NCI-H748 (cell line): ENCODE measurements at regions not wholly inside any gene's neighbourhood (a gene's known extent, or its start where the extent isn't known, plus 50 kb on each side); places are given as distances from the start of the nearest gene placed in this dataset.
A peak's percentile ranks its signal among the peaks of the same experiment; 100 is the strongest.
"Not testable (repeated sequence)": the region's sequence is repeated elsewhere in the genome, so short reads cannot be mapped to it uniquely, and the experiment has no call there.

Source experiments
- DNase-seq: peaks from one replicate; lab custom pipeline; 2025; ENCODE audit not compliant: unreplicated experiment; lab: John Stamatoyannopoulos, UW

DNA sequence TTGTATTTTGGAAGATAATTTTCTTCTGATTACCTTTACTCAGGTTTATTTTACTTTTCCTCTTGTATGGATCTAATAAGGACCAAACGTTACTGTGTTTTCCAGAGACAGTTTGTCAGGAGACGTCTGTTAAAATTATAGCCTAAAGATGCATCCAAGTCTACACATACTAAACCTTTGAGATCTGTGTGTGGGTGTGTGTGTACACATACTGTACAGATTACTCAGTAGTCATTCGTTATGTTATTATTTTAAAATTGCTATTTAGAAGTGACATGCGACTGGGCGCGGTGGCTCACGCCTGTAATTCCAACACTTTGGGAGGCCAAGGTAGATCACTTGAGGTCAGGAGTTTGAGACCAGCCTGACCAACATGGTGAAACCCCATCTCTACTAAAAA, 51.6 kb upstream of the CNTLN start:
- no peak for DNase-seq

DNA sequence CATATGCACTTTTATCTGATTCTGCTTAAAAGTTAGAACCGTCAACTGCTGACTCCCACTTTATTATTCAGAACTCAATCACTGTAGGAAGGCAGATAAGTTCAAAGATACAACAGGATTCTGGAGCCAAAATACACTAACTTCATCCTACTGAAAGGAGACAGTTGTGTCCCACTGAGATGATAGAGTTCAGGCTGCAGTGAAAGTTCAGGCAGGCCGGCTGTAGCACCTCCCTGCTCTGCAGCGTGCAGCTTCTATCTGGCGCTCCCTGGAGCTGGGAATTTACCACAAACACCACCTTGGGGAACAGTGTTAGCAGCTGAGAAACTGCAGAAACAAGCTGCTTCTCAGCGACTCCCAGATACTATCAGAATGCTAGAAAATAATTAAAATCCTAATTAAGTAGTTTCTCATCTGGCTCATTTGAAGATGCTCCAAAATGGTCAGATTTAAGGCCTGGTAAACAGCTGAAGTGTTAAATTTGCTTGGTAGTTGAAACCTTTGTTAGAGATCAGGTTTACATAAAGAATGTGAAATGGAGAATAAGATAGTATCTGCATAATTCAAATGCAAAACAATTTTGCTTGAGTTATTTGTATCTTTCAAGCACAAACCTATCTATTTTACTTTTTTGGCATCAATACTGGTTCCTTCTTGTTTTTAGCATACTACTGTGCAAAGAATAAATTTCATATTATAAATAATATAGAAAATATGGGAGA, 52.3 kb upstream of the CNTLN start:
- no peak for DNase-seq

DNA sequence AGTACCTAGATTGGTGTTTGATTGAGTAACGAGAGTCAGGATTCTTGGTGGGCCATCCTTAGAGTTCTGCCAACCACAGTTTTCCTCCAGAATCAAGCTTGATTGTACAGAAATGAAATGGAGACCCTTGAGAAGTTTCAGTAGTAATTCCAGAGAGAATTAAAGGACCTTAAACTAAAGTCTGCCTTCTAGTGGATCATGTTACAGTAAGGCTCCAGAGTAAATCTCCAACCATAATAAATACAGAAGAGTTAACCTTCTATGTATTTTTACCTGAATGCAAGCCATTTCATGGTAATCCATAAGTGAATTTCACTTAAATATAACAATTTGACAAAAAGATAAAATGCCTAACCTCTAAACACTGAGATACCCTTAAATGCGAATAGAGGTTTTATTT, 53.0 kb upstream of the CNTLN start:
- DNase-seq: no peak

DNA sequence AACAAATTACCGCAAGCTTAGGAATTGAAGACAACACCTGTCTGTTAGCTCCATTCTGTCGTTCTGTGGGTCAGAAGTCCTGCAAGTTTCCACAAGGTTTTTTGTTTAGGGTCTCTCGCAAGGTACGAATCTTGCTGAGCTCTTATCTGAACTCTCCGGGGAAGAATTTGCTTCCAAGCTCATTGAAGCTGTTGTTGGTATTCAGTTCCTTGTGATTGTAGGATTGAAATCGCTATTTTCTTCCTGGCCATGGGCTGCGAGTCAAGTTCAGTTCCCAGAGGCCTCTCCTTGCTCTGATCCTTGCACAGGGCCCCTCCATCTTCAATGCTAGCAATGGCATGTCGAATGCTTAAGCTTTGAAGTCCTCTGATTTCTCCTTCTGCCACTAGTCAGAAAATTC, 53.5 kb upstream of the CNTLN start:
- no peak for DNase-seq

DNA sequence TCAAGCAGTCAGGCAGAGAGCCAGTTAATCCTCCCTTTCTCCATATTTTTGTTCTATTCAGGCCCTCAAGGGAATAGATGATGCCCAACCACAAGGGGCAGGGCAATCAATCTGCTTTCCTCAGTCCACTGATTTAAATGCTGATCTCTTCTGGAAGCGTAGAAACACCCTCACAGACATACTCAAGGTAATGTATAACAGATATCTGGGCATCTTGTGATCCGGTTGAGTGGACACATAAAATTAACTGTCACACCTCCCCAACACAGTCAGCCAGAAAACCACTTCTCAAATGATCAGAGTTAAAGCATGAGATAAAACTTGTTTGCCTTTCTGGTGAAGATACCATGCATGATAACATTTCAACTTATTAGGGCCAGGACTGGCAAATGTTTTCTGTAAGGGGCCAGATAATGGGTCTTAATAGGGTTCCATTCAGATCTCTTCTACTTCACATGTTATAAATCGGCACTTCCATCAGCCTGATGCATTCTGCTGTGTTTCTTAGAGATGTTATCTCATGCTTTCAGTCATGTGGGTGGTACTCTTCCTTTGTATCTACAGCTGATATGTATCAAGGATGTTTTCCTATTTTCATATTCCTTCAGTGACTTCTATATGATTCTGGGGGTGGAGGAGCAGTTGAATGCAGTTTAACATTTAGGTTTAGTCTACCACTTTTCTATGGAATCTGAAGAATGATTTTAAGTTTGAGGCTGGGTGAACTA, 58.9 kb upstream of the CNTLN start:
- no peak for DNase-seq

DNA sequence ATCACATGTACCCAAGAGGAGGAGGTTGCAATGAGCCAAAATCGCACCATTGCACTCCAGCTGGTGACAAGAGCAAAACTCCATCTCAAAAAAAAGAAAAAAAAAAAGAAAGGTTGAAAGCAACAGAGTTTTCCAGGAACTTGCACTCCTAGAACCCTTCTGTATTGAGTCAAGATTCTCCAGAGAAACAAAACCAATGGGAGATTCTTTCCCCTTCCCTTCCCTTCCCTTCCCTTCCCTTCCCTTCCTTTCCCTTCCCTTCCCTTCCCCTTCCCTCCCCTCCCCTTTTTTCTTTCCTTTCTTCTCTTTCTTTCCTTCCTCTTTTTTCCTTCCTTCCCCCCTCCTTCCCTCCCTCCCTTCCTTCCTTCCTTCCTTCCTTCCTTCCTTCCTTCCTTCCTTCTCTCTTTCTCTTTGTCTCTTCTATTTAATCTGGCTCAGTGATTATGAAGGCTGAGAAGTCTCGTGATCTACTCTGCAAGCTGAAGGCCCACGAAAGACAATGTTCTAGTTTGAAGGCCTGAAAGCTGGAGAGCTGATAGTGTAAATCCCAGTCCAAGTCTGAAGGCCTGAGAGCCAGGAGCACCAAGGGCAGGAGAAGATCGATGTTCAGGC, 59.6 kb upstream of the CNTLN start:
- no peak for DNase-seq

DNA sequence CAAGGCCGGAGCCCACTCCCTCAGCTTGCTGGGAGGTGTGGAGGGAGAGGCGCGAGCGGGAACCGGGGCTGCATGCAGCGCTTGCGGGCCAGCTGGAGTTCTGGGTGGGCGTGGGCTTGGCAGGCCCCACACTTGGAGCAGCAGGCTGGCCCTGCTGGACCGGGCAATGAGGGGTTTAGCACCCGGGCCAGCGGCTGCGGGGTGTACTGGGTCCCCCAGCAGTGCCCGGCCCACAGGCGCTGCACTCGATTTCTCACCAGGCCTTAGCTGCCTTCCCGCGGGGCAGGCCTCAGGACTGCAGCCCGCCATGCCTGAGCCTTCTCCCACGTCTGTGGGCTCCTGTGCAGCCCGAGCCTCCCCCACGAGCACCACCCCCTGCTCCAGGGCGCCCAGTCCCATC, 62.3 kb upstream of the CNTLN start:
- not testable (repeated sequence) for DNase-seq

DNA sequence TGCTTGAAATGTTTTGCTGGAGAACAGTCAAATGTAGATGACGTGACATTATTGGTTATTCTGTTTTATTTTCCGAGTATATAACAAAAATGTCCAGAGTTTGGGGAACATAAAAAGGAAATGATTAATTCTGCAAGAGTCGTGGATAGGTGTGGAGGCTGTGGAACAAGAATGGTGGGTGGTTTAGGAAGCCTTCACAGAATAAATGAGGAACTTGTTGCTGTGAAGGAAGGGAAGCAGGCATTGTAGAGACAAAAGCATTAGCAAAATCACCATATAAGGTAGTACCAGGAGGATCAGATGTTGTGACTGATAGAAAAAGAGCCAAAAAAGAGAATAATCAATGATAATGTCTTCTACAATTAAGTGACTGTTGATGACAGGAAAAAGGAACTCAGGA, 66.2 kb upstream of the CNTLN start:
- DNase-seq: no peak

DNA sequence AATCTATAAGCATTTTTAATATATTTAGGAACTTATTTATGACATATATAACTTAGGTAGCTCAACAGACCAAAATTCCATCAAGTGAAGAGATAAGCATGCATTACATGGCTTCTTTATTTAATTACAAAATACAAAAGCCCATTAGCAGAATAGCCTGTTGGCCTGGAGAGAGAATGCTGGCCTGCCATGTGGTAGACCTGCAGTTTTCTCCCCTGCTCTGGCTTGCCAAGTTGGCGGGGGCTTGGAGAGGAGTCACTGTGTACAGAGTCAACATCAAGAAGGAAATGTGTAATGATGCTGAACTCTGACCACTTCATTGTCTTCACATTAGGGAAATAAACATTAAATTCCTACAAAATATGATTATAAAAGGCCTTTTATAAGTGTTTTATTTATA, 69.8 kb upstream of the CNTLN start:
- DNase-seq: peak; percentile 62

DNA sequence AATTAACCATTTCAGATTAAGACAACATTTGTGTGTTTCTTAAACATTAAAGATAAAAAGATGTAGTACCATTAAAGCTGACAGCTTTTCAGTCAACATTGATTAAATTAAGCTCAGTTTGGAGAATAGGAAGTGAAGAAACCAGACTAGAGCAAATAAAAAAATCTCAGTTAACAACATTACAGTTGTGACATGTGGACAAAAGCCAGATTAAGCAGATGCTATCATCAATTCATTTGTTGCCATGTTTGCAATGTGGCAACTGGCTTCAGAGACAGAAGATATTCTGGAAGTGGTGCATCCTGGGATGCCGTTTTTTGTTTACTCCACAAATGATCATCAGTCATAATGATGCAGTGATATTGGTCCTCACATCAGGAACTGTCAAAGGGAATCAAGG, 70.3 kb upstream of the CNTLN start:
- peak; percentile 33 for DNase-seq

DNA sequence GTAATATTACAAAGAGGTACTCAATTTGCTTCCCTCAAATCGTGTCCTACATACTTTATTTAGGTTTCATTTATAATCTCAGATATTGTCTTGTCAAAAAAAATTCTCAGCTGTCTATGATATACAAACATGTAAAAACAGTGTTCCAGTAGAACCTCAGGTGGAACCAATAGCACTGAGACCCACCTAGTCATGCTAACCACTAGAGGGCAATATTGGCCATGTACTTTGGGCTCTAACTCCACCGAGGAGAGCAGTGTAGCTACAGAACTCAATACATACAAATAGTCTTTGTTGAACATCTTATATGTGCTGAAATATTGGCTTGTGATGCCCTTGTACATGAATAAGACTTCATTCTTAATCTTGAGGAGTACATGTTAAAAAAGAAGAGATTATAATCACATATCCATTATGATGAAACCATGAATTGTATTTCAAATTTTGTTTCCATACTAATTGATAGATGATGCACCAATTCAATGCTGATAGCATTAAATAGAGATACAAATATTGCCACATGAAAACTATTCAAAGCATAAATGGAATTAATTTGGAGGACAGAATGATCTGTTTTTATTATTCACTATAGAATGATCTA, 71.2 kb upstream of the CNTLN start:
- DNase-seq: peak; percentile 76

DNA sequence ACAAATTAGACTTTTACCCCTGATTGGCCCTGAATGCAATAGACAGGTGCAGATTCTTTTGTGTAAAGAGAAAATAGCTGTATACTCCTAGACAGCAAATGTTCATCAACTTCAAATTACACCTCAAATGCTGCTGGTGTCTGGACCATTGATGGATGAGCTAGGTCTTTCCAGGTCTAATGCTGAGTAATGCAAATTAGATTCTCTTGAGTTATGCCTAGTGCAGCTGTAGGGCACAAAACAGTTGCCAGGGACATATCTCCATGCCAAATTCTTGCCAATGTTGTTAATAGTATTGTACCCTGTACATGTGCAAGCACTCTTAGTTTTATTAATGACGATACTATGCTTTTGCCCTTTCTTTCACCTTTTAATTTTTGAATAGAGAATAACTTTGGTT, 72.3 kb upstream of the CNTLN start:
- DNase-seq: no peak

DNA sequence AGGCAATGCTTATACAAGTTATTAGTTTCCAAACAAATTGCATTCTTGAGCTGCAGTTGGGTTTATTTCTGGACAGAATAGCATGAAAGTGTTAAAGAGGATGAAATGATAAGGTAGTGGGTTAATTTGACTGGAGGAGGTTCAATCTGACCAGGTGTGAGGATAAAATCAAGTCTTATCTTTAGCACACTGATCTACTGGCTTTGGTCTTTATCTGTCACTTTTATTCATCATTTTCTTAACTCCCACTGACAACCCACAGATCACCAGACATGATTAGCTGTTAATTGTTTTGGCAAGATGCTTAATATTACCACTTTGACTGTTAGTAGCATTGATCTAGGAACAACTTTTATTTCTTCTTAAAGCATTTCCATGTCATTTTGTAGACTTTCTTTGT, 74.4 kb upstream of the CNTLN start:
- DNase-seq: no peak

DNA sequence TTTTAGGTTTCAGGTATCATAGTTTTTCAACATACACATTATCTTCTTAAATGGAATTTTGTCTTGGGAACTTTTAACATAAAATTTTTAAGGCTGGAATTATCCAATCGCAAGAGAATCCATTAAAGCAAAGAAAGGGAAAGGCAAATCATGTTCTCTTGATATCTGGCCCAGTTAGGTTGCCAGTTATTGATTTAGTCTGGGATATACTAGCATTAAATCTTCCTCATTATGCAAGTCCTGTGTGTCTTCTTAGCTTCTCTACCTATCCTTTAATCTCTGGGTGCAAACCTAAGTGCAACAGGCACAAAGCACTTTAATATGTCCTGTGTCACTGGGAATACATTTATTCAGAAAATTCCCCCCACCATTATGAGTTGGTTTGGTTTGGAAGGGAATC, 75.4 kb upstream of the CNTLN start:
- no peak for DNase-seq

DNA sequence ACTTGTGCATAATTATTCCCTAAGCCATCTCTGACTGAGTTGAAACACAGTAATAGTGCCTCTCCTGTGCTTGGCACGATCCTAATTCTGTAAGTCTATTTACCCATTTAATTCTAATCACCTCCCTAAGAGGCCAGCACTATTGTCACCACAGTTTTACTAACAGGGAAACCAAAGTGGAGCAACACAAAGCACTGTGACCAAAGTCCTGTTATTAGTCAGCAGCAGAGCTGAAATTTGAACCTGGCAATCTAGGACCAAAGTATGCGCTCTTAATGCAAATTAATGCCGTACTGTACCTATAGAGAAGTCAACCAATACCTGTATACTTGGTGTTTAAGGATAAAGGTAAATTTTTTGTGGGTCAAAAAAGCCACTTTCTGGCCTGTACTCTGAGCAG, 77.1 kb upstream of the CNTLN start:
- DNase-seq: peak; percentile 59

DNA sequence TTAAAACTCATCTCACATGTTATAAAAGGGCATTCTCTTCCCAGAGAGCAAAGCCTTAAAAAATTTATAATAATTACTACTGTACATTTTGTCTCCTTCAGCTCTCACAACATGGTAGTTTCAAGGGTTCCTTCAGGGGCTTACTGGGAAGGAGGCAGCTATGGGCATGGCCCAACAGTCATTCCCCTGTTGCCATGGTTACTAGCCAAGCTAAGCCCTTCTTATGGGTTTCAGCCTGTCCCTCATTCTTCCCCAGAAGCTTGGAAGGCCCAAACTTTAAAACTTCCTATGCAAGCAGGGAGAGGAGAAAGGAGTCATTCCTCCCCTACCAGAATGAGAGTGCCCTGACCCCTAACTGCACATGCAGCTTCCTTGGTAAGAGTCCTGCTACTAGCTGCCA, 82.2 kb upstream of the CNTLN start:
- peak; percentile 22 for DNase-seq

DNA sequence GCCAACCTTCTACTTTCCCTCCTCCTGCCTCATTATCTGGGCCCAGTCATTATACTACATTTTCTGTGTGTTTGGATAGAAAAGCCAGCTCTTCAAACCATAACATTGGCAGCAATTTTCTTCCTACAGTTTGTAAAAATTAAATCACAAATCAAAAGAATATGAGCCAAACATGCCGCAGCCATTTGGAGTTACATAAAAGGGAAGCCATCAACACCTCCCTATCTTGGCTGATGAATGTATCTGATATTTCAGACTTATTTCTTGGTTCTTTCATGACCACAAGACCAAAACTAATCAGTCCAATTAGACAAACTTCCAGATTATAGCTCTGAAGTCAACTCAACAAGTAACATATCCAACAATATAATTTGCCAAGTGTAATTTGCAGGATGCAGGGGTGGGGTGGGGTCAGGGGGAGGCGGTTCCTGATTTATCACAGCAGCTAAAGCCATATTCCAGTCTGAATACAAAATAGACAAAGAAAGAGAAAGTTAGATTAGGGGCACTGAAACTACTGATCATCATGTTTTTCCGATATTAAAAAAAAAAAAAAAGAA, 89.4 kb upstream of the CNTLN start:
- DNase-seq: no peak

DNA sequence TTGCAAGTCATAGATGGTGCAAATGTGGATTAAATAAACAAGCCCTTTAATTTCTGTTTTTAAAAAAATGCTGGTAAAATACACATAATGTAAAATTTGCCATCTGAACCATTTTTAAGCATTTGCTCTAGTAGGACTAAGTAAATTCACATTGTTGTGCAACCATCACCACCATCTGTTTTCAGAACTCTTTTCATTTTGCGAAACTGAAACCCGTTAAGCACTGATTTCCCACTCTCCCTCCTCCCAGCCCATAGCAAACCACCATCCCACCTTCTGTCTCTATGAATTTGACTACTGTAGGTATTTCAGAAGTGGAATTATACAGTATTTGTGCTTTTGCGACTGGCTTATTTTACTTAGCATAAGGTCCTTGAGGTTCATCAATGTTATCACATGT, 103.3 kb upstream of the CNTLN start:
- no peak for DNase-seq

DNA sequence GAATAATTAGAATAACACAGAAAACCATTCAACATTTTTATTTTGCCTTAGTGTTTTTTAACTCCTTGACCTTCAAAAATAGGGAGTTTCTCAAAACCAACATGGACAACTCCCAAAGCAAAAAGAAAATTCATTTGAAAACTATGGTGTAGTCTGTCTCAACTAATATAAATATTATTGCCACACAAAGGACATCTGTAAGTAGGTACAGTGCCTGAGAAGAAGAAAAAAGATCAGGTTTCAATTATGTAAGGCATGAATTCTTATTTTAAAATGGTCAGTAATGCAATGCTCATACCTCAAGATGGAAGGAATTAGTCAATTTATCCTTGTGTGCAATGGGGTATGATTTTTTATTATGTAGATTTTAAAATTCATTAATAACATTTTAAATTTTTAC, 109.6 kb upstream of the CNTLN start:
- no peak for DNase-seq

DNA sequence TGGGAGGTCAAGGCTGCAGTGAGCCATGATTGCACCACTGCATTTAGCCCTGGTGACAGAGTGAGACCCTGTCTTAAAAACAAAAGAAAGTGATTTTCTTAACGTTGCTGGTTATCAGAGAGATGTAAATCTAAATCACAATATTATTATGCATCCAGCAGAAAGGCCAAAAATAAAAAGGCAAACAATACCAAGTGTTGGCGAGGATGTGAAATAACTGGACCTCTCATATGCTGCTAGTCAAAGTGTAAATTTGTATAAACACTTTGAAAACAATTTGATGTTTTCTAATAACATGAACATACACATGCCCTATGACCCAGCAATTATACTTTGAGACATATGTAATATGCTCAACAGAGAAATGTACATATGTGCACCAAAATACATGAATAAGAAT, 110.7 kb upstream of the CNTLN start:
- no peak for DNase-seq

DNA sequence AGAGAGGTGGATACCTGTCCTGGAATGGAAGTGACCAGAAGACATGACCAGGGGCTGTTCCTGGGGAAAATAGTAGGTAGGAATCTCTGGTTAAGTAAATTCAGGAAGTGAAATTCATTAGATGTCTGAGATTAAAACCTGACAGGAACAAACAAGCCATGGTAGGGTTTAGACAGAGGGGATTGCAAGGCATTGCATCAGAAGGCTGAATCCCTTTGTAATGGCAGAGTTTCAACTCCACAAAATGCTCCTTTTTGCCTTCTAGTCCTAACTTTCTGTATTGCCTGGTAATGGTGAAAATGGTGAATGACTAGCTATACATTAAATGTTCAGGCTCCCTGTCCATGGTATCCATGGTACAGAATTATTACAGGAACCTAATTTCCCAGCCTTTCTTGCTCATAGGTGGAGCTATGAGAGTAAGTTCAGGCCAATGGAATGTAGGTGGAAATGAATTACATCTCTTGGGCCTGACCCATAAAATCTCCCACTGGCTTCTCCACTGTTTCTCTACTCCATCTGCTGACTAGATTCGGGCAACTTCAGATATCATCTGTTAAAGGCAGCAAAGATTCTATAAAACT, 113.4 kb upstream of the CNTLN start:
- DNase-seq: no peak
